A673 (cell line): ENCODE measurements at regions not wholly inside any gene's neighbourhood (a gene's known extent, or its start where the extent isn't known, plus 50 kb on each side); places are given as distances from the start of the nearest gene placed in this dataset.

Experiments used
- BruUV-seq: library from RNA; stranded (reverse); fragments of 400-500 nt; replicated peaks from 2 replicates; lab custom pipeline; 2021; lab: Mats Ljungman, UMichigan
- CTCF ChIA-PET: fragments of 300-600 bp; sonication (Branson Sonifier 250); formaldehyde crosslinking; loops from one replicate; lab custom pipeline; 2022; ENCODE audit warnings: antibody characterized with exemption; lab: Charles Lee
- POLR2A ChIA-PET: fragments of 300-600 bp; sonication (Branson Sonifier 250); formaldehyde crosslinking; loops from one replicate; lab custom pipeline; 2022; ENCODE audit warnings: antibody characterized with exemption; ENCODE audit not compliant: low non-redundant PET; lab: Charles Lee
- DNase-seq: peaks from one replicate; pipeline ENCODE4 v3.0.0-alpha.2; 2015; ENCODE audit warnings: low spot score
- H3K27ac ChIP-seq: fragments of 200-600 bp; sonication (generic); 2 replicates; pipeline ENCODE4 v1.5.1; 2016; ENCODE audit warnings: mixed run types, low read depth, mild to moderate bottlenecking, mixed read lengths, antibody characterized with exemption, low read length; ENCODE audit not compliant: poor library complexity, severe bottlenecking
- H3K27me3 ChIP-seq: fragments of 200-600 bp; sonication (generic); replicated peaks from 2 replicates; pipeline ENCODE4 v1.6.1; 2017; ENCODE audit warnings: mixed run types, low read depth, mild to moderate bottlenecking, mixed read lengths, antibody characterized with exemption, low read length; ENCODE audit not compliant: insufficient read depth, poor library complexity
- H3K36me3 ChIP-seq: fragments of 200-600 bp; sonication (generic); 2 replicates; pipeline ENCODE4 v1.6.1; 2016; ENCODE audit warnings: mixed run types, mild to moderate bottlenecking, mixed read lengths, antibody characterized with exemption, low read length; ENCODE audit not compliant: insufficient read depth, poor library complexity, severe bottlenecking
- H3K4me1 ChIP-seq: fragments of 200-600 bp; sonication (generic); 2 replicates; pipeline ENCODE4 v1.6.1; 2017; ENCODE audit warnings: mixed run types, mild to moderate bottlenecking, mixed read lengths, antibody characterized with exemption, low read length; ENCODE audit not compliant: insufficient read depth, poor library complexity, severe bottlenecking
- H3K4me3 ChIP-seq: fragments of 200-600 bp; sonication (generic); 2 replicates; pipeline ENCODE4 v1.5.1; 2016; ENCODE audit warnings: low read depth, mixed run types, mild to moderate bottlenecking, mixed read lengths, low read length; ENCODE audit not compliant: poor library complexity, severe bottlenecking
- H3K9me3 ChIP-seq: fragments of 200-600 bp; sonication (generic); 2 replicates; pipeline ENCODE4 v1.6.1; 2016; ENCODE audit warnings: mixed run types, low read depth, mild to moderate bottlenecking, mixed read lengths, antibody characterized with exemption, low read length; ENCODE audit not compliant: poor library complexity, severe bottlenecking
- EZH2 ChIP-seq: fragments of 200-600 bp; sonication (generic); IDR thresholded peaks from 2 replicates; pipeline ENCODE4 v1.6.1; 2017; ENCODE audit warnings: borderline replicate concordance, low read depth, mild to moderate bottlenecking, mixed read lengths, antibody characterized with exemption, low read length; ENCODE audit not compliant: poor library complexity, severe bottlenecking
- intact Hi-C: fragments of 100-400 bp; cut with micrococcal nuclease; formaldehyde crosslinking; loops from one replicate; pipeline ENCODE4 v1.10.0; 2022; ENCODE audit not compliant: unreplicated experiment
- TF ChIP-seq, protein P1 (sequence below): fragments of 300-800, 200-600 bp; sonication (generic); conservative IDR thresholded peaks from 2 replicates; pipeline ENCODE4 v1.5.1; 2017; ENCODE audit warnings: low read depth, mild to moderate bottlenecking, antibody characterized with exemption, low read length, moderate library complexity, mixed read lengths

DNA sequence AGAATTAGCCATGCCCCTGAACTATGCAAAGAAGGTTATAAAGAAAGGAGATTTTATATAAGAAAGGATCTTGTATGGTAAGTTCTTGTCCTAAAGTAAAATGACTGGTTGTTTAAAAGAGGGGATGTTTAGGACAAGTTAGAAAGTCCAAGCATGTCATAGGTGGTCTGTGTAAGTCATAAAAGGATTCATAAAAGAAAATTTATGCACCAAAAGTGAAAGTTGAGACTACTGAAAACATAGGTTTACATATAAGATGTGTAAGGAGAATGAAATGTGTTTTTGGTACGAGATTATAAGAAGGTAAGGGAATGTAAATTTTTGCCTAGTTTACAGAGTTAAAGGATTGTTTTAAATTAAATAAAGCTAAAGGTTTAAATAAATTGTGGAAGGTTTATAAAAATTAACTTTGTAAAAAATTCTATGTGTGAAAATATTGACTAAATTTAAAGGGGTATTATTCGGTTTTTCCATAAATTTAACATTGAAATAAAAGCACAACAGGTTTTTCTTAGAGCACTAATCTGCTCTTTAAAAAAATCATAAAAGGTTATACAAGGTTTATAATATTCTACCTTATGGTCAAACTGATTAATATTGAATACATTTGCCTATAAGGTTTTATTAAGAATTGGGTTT, 93.6 kb upstream of the UST start:
- CTCF ChIA-PET: no interaction called here
- intact Hi-C loops: no loop called here
- H3K4me1 ChIP-seq: no peaks in the 10 kb centered on the region
- H3K4me3 ChIP-seq: no peak overlapping the region
- no TSS peak for BruUV-seq
- peak; percentile 12 for DNase-seq
- no peaks in the 10 kb centered on the region for H3K36me3 ChIP-seq
- no peak overlapping the region for H3K27ac ChIP-seq
- no peaks in the 10 kb centered on the region for H3K27me3 ChIP-seq
- POLR2A ChIA-PET: no interaction called here
- TF ChIP-seq, protein P1, sequence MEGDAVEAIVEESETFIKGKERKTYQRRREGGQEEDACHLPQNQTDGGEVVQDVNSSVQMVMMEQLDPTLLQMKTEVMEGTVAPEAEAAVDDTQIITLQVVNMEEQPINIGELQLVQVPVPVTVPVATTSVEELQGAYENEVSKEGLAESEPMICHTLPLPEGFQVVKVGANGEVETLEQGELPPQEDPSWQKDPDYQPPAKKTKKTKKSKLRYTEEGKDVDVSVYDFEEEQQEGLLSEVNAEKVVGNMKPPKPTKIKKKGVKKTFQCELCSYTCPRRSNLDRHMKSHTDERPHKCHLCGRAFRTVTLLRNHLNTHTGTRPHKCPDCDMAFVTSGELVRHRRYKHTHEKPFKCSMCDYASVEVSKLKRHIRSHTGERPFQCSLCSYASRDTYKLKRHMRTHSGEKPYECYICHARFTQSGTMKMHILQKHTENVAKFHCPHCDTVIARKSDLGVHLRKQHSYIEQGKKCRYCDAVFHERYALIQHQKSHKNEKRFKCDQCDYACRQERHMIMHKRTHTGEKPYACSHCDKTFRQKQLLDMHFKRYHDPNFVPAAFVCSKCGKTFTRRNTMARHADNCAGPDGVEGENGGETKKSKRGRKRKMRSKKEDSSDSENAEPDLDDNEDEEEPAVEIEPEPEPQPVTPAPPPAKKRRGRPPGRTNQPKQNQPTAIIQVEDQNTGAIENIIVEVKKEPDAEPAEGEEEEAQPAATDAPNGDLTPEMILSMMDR: no peak
- TF ChIP-seq EZH2: no peak
- peaks cover 27% of the 10 kb centered on the region for H3K9me3 ChIP-seq

DNA sequence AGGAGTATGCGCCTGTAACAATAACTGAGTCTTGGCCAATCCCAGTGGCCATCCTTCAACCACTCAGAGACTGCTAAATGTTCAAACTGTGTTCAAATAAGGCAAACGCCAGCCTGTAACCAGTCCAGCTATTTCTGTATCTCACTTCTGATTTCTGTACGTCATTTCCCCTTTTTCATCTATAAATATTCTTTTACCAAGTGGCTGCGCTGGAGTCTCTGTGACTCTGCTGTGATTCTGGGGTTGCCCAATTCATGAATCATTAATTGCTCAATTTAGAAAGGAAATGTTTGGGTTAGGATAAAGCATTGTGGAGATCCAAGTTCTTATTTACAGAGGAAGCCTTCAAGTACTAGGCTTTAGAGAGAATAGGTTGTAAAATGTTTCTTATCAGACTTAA, 89.8 kb upstream of the UST start:
- no peaks in the 10 kb centered on the region for H3K4me1 ChIP-seq
- peaks cover 24% of the 10 kb centered on the region for H3K9me3 ChIP-seq
- ChIA-PET POLR2A (no interaction called here), CTCF (no interaction called here)
- peak; percentile 1 for DNase-seq
- H3K27me3 ChIP-seq: no peaks in the 10 kb centered on the region
- H3K4me3 ChIP-seq: no peak overlapping the region
- BruUV-seq: no TSS peak
- no peaks in the 10 kb centered on the region for H3K36me3 ChIP-seq
- intact Hi-C loops: no loop called here
- TF ChIP-seq, protein P1: no peak
- TF ChIP-seq EZH2: no peak
- no peak overlapping the region for H3K27ac ChIP-seq

DNA sequence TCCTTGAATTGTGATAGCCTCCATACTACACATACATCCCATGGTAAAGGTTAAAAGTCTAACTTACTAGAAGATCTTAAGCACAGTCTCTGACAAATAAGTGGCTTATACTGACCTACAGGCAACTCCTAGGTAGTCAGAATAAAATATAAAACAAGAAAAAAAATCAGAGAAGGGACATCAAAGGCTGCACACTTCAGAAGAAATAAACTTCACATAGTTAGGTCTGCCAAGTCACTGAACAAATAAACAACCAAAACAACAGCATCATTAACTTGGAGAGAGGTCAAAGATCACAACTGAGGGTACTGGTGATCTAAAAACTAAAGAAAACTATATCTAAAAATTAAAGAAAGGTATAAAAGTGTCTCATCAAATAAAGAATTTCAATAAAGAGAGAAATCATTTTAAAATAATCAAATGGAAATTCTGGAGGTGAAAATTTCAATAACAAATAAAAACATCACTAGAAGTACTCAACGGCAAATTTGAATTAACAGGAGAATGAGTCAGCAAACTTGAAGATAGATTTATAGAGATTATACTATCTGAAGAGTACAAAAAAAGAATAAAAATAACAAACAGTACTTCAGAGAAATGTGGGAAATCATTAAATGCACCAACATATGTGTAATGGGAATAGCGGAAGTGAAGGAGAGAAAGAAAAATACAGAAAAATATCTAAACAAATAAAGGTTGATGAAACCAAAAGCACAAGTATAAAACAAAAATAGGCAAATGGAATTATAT, 88.0 kb upstream of the UST start:
- Histone ChIP-seq H3K27me3 (no peaks in the 10 kb centered on the region), H3K4me3 (no peak overlapping the region), H3K27ac (no peak overlapping the region), H3K4me1 (no peaks in the 10 kb centered on the region), H3K36me3 (no peaks in the 10 kb centered on the region), H3K9me3 (peaks cover 6% of the 10 kb centered on the region)
- intact Hi-C loops: no loop called here
- ChIA-PET POLR2A (no interaction called here), CTCF (no interaction called here)
- TF ChIP-seq, protein P1: no peak
- no peak for TF ChIP-seq EZH2
- no peak for DNase-seq
- no TSS peak for BruUV-seq
